ENCODE measurements at regions not wholly inside any gene's neighbourhood (a gene's known extent, or its start where the extent isn't known, plus 50 kb on each side); places are given as distances from the start of the nearest gene placed in this dataset.

- TF ChIP-seq, protein P1, sequence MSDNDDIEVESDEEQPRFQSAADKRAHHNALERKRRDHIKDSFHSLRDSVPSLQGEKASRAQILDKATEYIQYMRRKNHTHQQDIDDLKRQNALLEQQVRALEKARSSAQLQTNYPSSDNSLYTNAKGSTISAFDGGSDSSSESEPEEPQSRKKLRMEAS (IDR thresholded peaks at IDR 0.05; ENCODE audit: low read depth, low read length): no peak
- TF ChIP-seq MYC (IDR thresholded peaks at IDR 0.05; ENCODE audit: low read depth, low read length) (no peak), POLR2A (IDR thresholded peaks at IDR 0.05; ENCODE audit: extremely low read depth, insufficient read length) (no peak)
- TF ChIP-seq, protein P2, sequence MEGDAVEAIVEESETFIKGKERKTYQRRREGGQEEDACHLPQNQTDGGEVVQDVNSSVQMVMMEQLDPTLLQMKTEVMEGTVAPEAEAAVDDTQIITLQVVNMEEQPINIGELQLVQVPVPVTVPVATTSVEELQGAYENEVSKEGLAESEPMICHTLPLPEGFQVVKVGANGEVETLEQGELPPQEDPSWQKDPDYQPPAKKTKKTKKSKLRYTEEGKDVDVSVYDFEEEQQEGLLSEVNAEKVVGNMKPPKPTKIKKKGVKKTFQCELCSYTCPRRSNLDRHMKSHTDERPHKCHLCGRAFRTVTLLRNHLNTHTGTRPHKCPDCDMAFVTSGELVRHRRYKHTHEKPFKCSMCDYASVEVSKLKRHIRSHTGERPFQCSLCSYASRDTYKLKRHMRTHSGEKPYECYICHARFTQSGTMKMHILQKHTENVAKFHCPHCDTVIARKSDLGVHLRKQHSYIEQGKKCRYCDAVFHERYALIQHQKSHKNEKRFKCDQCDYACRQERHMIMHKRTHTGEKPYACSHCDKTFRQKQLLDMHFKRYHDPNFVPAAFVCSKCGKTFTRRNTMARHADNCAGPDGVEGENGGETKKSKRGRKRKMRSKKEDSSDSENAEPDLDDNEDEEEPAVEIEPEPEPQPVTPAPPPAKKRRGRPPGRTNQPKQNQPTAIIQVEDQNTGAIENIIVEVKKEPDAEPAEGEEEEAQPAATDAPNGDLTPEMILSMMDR (IDR thresholded peaks at IDR 0.05; ENCODE audit: low read depth, low read length): no peak
- DNase-seq (ENCODE audit: low read depth): no peak
- no peak overlapping the region for H3K4me3 ChIP-seq (ENCODE audit: low read depth, low read length)
Observed at GRCh38 chr14:23694949-23695663, 58.9 kb downstream of the DHRS2 start.

DNA sequence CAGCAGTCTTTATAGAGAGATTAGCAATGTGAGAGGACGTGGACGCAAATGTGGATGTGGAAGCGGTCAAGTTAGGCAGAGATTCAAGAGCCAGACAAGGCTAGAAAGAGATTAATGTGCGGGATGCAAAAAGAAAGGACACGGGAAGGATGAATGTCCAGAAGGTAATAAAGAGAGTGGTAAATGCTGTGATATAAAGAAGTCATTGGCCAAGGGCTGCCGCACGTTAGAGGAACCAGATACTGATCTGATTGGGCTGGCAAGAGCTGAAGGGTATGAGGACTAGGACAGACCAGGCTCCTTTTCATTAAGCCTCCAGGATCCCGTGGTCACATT, 59.5 kb downstream of the DHRS2 start:
- no peak for DNase-seq (ENCODE audit: low read depth)
- H3K4me3 ChIP-seq (ENCODE audit: low read depth, low read length): no peak overlapping the region
- TF ChIP-seq, protein P2 (IDR thresholded peaks at IDR 0.05; ENCODE audit: low read depth, low read length): no peak

GRCh38 chr14:23696701-23697239, 60.6 kb downstream of the DHRS2 start:
- TF ChIP-seq, protein P2 (IDR thresholded peaks at IDR 0.05; ENCODE audit: low read depth, low read length): no peak
- no peak for DNase-seq (ENCODE audit: low read depth)
- no peak overlapping the region for H3K4me3 ChIP-seq (ENCODE audit: low read depth, low read length)

GRCh38 chr14:23697680-23698079, 61.5 kb downstream of the DHRS2 start:
- H3K4me3 ChIP-seq (ENCODE audit: low read depth, low read length): no peak overlapping the region
- no peak for TF ChIP-seq POLR2A (IDR thresholded peaks at IDR 0.05; ENCODE audit: extremely low read depth, insufficient read length)
- TF ChIP-seq MYC (IDR thresholded peaks at IDR 0.05; ENCODE audit: low read depth, low read length): no peak
- TF ChIP-seq, protein P2 (IDR thresholded peaks at IDR 0.05; ENCODE audit: low read depth, low read length): no peak
- TF ChIP-seq, protein P1 (IDR thresholded peaks at IDR 0.05; ENCODE audit: low read depth, low read length): no peak
- peak; percentile 8 for DNase-seq (ENCODE audit: low read depth)

- DNase-seq (ENCODE audit: low read depth): no peak
- no peak for TF ChIP-seq MYC (IDR thresholded peaks at IDR 0.05; ENCODE audit: low read depth, low read length)
- TF ChIP-seq, protein P1 (IDR thresholded peaks at IDR 0.05; ENCODE audit: low read depth, low read length): no peak
- no peak for TF ChIP-seq POLR2A (IDR thresholded peaks at IDR 0.05; ENCODE audit: extremely low read depth, insufficient read length)
- TF ChIP-seq, protein P2 (IDR thresholded peaks at IDR 0.05; ENCODE audit: low read depth, low read length): no peak
Observed at GRCh38 chr14:23702656-23703426, 66.7 kb downstream of the DHRS2 start.

More at GRCh38 chr14:23702656-23703426, 66.7 kb downstream of the DHRS2 start:
- no peak overlapping the region for H3K4me3 ChIP-seq (ENCODE audit: low read depth, low read length)

All from NB4 (cell line).